Forelimb muscle (tissue), 1 donor: ENCODE measurements at regions not wholly inside any gene's neighbourhood (a gene's known extent, or its start where the extent isn't known, plus 50 kb on each side); places are given as distances from the start of the nearest gene placed in this dataset.

ENCODE experiments used
- DNase-seq: peaks from one replicate; pipeline ENCODE4 v3.0.0-alpha.2; 2013; ENCODE audit warnings: low read depth

DNA sequence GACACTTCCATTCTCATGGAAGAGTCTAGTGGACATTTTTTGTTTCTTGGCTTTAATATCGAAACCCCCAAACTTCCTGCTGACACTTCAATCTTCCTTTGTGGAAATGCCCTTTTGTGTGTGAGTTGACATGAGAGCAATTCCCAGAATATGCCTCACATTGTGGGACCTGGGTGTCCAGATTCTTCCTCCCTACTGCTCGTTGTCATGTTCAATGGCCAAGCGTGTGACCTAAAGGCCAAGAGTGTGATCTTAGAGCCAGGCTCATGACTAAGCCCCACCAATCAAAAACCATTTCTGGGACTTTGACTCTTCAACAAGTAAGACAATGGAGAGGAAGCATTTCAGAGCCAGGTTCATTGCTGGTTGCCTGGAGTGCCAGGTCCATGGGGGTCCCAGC, 52.5 kb upstream of the BMPER start:
- no peak for DNase-seq

DNA sequence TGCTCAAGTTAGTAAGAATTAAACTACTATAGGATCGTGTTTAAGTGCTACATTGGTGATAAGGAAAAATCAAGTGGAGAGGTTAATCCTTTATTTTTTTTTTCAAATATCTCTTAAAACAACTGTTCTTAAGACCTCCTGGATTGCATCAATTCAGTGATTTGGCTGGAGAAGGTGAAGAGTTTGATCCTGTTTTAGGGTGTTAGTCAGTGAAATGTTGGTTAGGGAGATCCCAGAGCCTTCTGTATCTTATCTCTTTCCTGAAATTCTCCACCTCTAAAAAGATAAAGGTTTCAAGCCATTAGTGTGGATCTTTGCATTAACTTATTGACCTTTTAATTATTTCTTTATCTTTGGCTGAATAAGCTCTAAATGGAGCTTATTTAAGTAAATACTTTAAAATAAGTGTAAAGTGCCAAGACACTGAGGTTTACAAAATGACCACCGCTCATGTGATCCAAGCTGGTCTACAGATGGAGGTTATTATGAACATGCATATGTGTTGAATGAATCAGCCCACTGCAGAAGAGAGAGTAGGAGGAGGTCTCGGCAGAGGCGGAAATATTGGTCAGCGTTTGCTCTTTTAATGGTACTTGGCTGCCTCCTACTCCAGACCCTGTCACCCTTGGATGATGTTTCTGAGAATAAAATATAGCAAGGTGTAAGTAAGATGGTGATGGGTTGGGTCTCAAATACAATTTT, 51.8 kb upstream of the BMPER start:
- no peak for DNase-seq

DNA sequence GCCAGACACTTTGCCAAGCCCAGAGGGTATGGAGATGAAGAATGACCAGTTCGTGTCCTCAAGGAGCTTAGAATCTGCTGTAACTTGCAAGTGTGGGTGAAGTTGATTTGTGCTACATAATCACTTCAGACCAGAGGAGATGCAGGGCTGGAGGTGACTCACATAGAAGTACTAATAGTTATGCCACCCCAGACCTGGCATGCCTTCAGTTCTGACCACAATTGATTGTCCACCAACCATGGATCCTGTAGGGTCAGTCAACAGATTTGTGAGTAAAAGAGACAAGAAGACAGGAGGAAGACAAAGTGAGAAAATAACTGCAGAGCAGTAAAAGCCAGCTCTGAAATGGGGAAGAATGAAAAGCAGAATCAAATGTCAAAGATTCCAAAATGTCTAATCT, 51.2 kb upstream of the BMPER start:
- no peak for DNase-seq

DNA sequence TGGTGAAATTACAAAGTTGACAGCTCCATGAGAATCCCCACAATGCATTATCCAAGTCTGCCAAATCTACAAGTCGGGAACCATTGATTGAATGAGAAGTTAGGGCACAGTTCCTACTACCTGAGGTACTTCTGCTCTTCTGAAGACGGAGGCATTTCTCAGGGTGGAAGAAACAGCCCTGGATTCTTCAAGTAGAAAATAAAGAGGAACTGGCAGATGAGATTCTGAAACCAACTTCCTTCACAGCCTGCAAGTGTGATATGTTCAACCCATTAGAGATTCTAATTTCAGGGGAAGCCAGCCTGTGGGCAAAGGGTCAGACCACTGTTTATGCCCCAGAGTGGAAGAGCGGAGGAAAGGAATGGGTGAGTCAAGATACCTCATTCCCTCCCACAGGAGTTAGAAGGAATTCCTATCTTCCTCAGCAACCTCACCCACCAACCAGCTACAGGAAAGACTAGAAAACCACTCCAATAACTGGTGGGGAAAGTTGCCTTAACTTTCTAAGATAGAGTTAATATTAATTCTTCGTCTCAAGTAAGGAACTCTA, 50.5 kb upstream of the BMPER start:
- DNase-seq, result no peak
